ENCODE measurements at regions not wholly inside any gene's neighbourhood (a gene's known extent, or its start where the extent isn't known, plus 50 kb on each side); places are given as distances from the start of the nearest gene placed in this dataset.

- no peak for TF ChIP-seq POLR2A (IDR thresholded peaks at IDR 0.05)
- TF ChIP-seq CTCF (IDR thresholded peaks at IDR 0.05) = no peak
Observed at GRCh38 chr13:34654203-34654602, 287.9 kb upstream of the NBEA start.

All from heart left ventricle (tissue), 13 donors.